ENCODE measurements at regions not wholly inside any gene's neighbourhood (a gene's known extent, or its start where the extent isn't known, plus 50 kb on each side); places are given as distances from the start of the nearest gene placed in this dataset.

GRCh38 chr10:88086187-88086960 lies 222.9 kb downstream of the PTEN start:
- TF ChIP-seq CTCF (IDR thresholded peaks at IDR 0.05; ENCODE audit: insufficient read depth, low read length, poor library complexity, severe bottlenecking) (no peak), EZH2phosphoT487 (conservative IDR thresholded peaks at IDR 0.05; ENCODE audit: low read length) (no peak)

Data from SU-DHL-6 (cell line).